ENCODE measurements at regions not wholly inside any gene's neighbourhood (a gene's known extent, or its start where the extent isn't known, plus 50 kb on each side); places are given as distances from the start of the nearest gene placed in this dataset.

GRCh38 chr14:76294876-76295275, 81.1 kb upstream of the ESRRB start:
- TF ChIP-seq CTCF (conservative IDR thresholded peaks at IDR 0.05 in 1 of 2, IDR thresholded peaks at IDR 0.05 in 1 of 2; ENCODE audit: extremely low read depth in 1 of 2, insufficient read depth in 1 of 2, low read depth in 1 of 2, low read length in 2 of 2) (no peak), EZH2 (IDR thresholded peaks at IDR 0.05; ENCODE audit: borderline replicate concordance, low read length) (no peak)
